Right kidney (tissue), 1 donor: ENCODE measurements at regions not wholly inside any gene's neighbourhood (a gene's known extent, or its start where the extent isn't known, plus 50 kb on each side); places are given as distances from the start of the nearest gene placed in this dataset.
"Not testable (repeated sequence)": the region's sequence is repeated elsewhere in the genome, so short reads cannot be mapped to it uniquely, and the experiment has no call there.

ENCODE experiments used
- DNase-seq: peaks from one replicate; pipeline ENCODE4 v3.0.0-alpha.2; 2016

- DNase-seq = peak; percentile 65
These were observed 167.9 kb upstream of the GSE1 start for GRCh38 chr16:85445064-85445778.

- DNase-seq = no peak
These were observed 167.3 kb upstream of the GSE1 start for GRCh38 chr16:85445779-85446222.

GRCh38 chr16:85446951-85447692 is 166.0 kb upstream of the GSE1 start:
- no peak for DNase-seq

- DNase-seq = peak; percentile 9
These were observed 165.3 kb upstream of the GSE1 start for GRCh38 chr16:85447693-85448313.

- DNase-seq = peak; percentile 58
These were observed 164.4 kb upstream of the GSE1 start for GRCh38 chr16:85448557-85449190.

- DNase-seq = no peak
These were observed 163.8 kb upstream of the GSE1 start for GRCh38 chr16:85449191-85449884.

- no peak for DNase-seq
These were observed 163.3 kb upstream of the GSE1 start for GRCh38 chr16:85449885-85450245.

GRCh38 chr16:85451142-85451541 is 162.0 kb upstream of the GSE1 start:
- DNase-seq = not testable (repeated sequence)

- DNase-seq = peak; percentile 37
These were observed 161.3 kb upstream of the GSE1 start for GRCh38 chr16:85451641-85452363.

- peak; percentile 13 for DNase-seq
These were observed 160.5 kb upstream of the GSE1 start for GRCh38 chr16:85452364-85453193.

GRCh38 chr16:85453194-85453678 is 159.9 kb upstream of the GSE1 start:
- no peak for DNase-seq

- no peak for DNase-seq
These were observed 159.4 kb upstream of the GSE1 start for GRCh38 chr16:85453703-85454102.

- DNase-seq = no peak
These were observed 158.8 kb upstream of the GSE1 start for GRCh38 chr16:85454171-85454872.

- peak; percentile 22 for DNase-seq
These were observed 157.6 kb upstream of the GSE1 start for GRCh38 chr16:85455534-85455933.

- DNase-seq = no peak
These were observed 155.8 kb upstream of the GSE1 start for GRCh38 chr16:85457366-85457765.

- DNase-seq = no peak
These were observed 154.2 kb upstream of the GSE1 start for GRCh38 chr16:85458968-85459367.

GRCh38 chr16:85459529-85460251 is 153.4 kb upstream of the GSE1 start:
- DNase-seq = peak; percentile 61

GRCh38 chr16:85460252-85461021 is 152.7 kb upstream of the GSE1 start:
- peak; percentile 79 for DNase-seq
